Activated naive CD8-positive, alpha-beta T cell treated with anti-CD3 and anti-CD28 coated beads, Interleukin-2, amount 10 ng/mL, durations not matched to agents 7 days and 5 days (primary cell): ENCODE measurements at regions not wholly inside any gene's neighbourhood (a gene's known extent, or its start where the extent isn't known, plus 50 kb on each side); places are given as distances from the start of the nearest gene placed in this dataset.

Source experiments
- ATAC-seq: fragments of 150-1000 bp; cut with Tn5 transposase; one replicate; pipeline ENCODE4 v1.10.0; 2021; ENCODE audit warnings: low read depth, moderate library complexity
- POLR2A ChIA-PET: fragments of 350-600 bp; sonication (Branson Sonifier 250); formaldehyde crosslinking; loops from one replicate; lab custom pipeline; 2021; ENCODE audit warnings: antibody characterized with exemption; lab: Charles Lee
- DNase-seq: peaks from one replicate; pipeline ENCODE4 v3.0.0; 2021
- H3K27ac Mint-ChIP-seq: one replicate; pipeline ENCODE4 v1.8.0; 2022; ENCODE audit warnings: mild to moderate bottlenecking, mixed read lengths
- H3K27me3 Mint-ChIP-seq: one replicate; pipeline ENCODE4 v1.8.0; 2022; ENCODE audit warnings: mild to moderate bottlenecking, moderate library complexity, mixed read lengths
- H3K36me3 Mint-ChIP-seq: one replicate; pipeline ENCODE4 v1.8.0; 2021; ENCODE audit warnings: mild to moderate bottlenecking, mixed read lengths
- H3K4me1 Mint-ChIP-seq: one replicate; pipeline ENCODE4 v1.8.0; 2021; ENCODE audit warnings: mixed read lengths
- H3K4me3 Mint-ChIP-seq: one replicate; pipeline ENCODE4 v1.8.0; 2022; ENCODE audit warnings: mild to moderate bottlenecking, moderate library complexity, mixed read lengths
- H3K9me3 Mint-ChIP-seq: one replicate; pipeline ENCODE4 v1.8.0; 2021; ENCODE audit warnings: mixed read lengths

DNA sequence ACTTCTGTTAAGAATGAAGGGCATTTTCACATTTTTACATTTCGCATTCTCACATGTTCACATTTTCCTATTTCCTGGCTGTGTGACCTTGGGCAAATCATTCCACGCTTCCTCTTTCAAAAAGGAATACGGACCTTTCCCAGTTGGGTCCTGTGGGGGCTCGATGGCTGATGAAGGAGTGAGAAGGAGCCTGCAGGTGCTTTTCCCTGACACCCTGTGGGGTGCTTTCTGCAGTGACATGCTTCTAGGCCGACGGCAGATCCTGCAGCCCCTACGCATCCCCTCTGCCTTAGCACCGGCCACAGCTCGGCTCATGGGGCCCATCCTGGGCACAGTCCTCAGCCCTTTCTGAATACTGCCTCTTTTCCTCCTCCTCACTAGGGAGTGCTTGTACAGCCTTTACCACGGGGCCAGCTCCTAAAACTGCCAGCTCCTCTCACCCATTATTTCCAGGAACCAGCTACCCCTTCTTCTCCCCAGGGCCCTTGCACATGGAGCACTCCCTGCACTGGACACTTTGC, 91.0 kb downstream of the FOXL1 start:
- POLR2A ChIA-PET = no interaction called here
- H3K27ac Mint-ChIP-seq = no peak overlapping the region
- peaks cover 9% of the 10 kb centered on the region for H3K4me1 Mint-ChIP-seq
- DNase-seq (no peak), ATAC-seq (no peak)
- H3K27me3 Mint-ChIP-seq = peaks cover 3% of the 10 kb centered on the region
- peaks cover 4% of the 10 kb centered on the region for H3K9me3 Mint-ChIP-seq
- H3K4me3 Mint-ChIP-seq = no peak overlapping the region
- no peaks in the 10 kb centered on the region for H3K36me3 Mint-ChIP-seq

DNA sequence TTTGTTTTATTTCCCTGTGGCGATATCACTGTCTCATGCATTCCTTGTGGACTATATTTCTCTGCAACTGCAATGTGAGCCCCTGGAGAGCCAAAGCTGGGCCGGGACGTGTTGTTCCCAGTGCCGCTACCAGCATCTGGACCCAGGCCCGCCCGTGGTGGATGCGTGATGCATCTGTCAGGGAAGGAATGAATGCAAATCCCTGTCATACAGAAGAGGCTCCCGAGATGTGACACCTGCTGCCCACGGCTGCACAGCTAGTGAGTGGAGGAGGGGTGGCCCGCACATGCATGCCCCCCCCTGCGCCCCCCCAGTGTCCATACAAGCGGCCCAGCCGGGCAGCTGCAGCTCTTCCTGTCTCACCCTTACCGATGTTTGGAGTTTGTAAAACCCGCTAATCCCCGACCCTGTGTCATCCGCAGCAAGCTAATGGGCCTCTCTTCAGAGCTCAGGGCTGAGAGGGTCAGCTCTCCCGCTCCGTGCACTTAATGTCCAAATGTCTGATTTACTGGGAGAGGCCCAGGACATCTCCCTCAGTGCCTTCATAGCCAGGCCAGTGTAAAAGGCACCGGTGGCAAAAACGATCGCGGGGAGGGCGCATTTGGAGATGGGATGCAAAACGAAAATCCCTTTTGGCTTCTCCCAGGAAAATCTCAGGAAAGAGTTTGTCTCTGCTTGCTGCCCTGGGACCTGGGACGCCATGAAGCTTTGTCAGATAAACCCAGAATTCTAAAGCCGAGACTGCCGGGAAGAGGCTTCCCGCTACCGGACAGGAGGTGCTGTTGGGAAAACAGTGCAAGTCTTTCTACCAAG, 91.8 kb downstream of the FOXL1 start:
- DNase-seq (no peak), ATAC-seq (no peak)
- peaks cover 3% of the 10 kb centered on the region for H3K27me3 Mint-ChIP-seq
- no peak overlapping the region for H3K4me3 Mint-ChIP-seq
- no peaks in the 10 kb centered on the region for H3K36me3 Mint-ChIP-seq
- no peaks in the 10 kb centered on the region for H3K9me3 Mint-ChIP-seq
- no peak overlapping the region for H3K27ac Mint-ChIP-seq
- POLR2A ChIA-PET = no interaction called here
- H3K4me1 Mint-ChIP-seq = peaks cover 2% of the 10 kb centered on the region

DNA sequence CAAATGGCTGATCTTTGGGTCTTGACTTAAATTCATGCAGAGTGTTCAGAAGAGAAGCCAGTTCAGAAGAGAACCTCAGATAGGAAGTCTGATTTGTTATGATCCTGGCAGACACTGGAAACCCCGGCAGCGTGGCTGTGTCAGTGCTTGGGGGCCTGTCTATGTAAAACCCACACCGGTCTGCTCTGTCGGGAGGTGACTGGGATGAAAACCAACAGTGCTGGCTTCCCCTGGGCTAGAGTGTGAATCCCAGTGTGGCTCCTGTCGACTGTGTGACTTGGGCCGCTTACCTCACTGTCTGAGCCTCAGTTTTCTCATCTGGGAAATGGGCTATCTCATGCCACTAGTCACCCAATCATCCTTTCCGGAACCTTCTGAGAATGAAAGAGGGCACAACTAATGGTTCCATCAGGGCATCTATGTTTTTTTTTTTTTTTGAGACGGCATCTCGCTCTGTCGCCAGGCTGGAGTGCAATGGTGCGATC, 92.4 kb downstream of the FOXL1 start:
- ATAC-seq (no peak), DNase-seq (no peak)
- H3K4me1 Mint-ChIP-seq = no peaks in the 10 kb centered on the region
- H3K36me3 Mint-ChIP-seq = no peaks in the 10 kb centered on the region
- no peaks in the 10 kb centered on the region for H3K9me3 Mint-ChIP-seq
- H3K27me3 Mint-ChIP-seq = peaks cover 3% of the 10 kb centered on the region
- no peak overlapping the region for H3K27ac Mint-ChIP-seq
- H3K4me3 Mint-ChIP-seq = no peak overlapping the region
- POLR2A ChIA-PET = no interaction called here

DNA sequence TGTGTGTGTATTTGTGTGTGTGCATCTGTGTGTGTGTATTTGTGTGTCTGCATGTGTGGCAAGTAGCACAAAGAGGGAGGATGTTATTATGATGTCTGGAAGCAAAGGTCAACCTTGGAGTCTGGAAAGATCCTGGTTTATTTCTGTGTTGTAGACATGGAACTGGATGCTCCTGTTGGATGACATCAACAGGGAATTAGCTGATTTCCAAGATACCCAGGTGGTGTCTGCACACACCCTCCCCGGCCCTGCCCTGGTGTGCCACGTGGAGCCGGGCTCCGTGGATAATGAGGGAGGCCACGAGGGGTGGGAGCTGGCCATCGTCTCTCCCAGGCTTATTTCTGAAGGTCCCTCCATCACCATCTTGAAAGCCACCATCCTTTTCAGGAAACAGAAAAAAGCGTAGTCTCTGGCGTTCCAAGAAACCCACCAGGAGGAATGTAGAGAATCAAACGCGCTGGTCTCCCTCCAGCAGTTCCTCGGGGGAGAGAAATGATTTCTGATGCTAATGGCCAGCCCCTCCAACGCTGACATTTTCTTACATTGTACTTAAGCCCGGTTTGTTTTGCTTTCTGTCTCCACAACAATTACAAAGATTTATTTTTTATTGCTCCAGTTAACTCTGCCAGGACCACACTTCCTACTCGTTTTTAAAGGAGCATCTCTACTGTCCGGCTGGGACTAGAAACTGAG, 93.3 kb downstream of the FOXL1 start:
- Mint-ChIP-seq H3K27ac (no peak overlapping the region), H3K9me3 (no peaks in the 10 kb centered on the region), H3K4me1 (no peaks in the 10 kb centered on the region), H3K36me3 (no peaks in the 10 kb centered on the region), H3K27me3 (peaks cover 3% of the 10 kb centered on the region), H3K4me3 (no peak overlapping the region)
- ATAC-seq (no peak), DNase-seq (no peak)
- POLR2A ChIA-PET = no interaction called here

DNA sequence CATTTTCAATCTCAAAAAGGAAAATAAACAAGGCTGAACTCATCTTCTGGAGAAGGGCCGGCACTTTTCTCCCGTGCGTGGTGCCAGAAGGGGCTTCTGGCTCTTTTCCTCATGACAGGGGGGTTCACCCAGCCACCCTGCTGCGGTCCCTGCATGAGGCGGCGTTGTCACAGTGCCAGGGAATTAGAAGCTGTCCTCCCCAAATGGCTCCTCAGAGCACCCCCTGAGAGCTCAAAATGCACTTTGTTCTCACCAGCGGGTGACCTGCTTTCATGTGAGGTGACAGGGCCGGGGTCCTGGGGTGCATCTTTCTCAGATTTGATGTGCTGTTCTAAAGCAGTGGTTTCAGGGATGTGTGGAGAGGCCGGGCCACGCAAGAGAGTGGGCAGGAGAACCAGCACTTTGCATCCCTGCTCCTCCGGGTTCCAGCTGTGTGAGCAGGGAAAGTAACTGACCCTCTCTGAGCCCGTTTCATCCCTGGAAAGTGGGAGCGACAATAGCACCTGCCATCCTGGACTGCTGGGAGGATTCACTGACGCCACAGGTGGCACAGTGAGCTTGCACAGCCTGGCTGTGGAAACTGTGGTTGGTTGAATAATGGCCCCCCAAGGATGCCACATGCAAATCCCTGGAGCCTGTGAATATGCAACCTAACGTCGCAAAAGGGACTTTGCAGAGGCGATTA, 94.0 kb downstream of the FOXL1 start:
- no peaks in the 10 kb centered on the region for H3K4me1 Mint-ChIP-seq
- DNase-seq (no peak), ATAC-seq (no peak)
- POLR2A ChIA-PET = no interaction called here
- no peaks in the 10 kb centered on the region for H3K9me3 Mint-ChIP-seq
- H3K36me3 Mint-ChIP-seq = no peaks in the 10 kb centered on the region
- no peak overlapping the region for H3K27ac Mint-ChIP-seq
- no peak overlapping the region for H3K4me3 Mint-ChIP-seq
- peaks cover 3% of the 10 kb centered on the region for H3K27me3 Mint-ChIP-seq

DNA sequence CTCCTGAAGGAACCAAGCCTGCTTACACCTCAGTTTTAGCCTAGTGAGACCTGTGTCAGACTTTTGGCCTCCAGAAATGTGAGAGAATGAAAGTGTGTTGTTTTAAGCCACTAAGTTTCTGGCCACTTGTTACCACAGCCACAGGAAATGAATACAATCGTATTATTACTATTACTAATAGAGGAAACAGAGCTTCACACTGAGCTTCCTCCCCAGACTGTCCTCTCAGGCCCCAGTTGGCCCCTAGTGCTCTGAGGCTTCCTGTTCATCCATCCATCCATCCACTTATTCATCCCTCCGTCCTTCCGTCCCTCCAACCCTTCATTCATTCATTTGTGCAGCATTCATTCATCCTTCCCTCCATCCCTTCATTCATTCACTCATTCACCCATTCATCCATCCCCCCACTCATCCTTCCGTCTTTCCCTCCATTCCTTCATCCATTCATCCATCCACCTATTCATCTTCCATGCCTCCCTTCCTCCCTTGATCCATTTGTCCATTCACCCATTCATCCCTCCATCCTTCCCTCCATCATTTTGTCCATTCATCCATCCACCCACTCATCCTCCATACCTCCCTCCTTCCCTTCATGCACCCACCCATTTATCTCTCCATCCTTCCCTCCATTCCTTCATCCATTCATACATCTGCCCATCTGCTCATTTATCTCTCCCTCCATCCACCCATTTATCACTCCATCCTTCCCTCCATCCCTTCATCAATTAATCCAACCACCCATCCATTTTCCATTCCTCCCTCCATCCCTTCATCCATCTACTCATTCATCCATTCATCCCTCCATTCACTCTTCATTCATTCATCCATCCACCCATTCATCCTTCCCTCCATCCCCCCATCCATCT, 95.0 kb downstream of the FOXL1 start:
- Mint-ChIP-seq H3K4me3 (no peak overlapping the region), H3K36me3 (no peaks in the 10 kb centered on the region), H3K9me3 (no peaks in the 10 kb centered on the region), H3K27ac (no peak overlapping the region), H3K4me1 (no peaks in the 10 kb centered on the region), H3K27me3 (peaks cover 3% of the 10 kb centered on the region)
- POLR2A ChIA-PET = no interaction called here
- no peak for ATAC-seq
- no peak for DNase-seq

DNA sequence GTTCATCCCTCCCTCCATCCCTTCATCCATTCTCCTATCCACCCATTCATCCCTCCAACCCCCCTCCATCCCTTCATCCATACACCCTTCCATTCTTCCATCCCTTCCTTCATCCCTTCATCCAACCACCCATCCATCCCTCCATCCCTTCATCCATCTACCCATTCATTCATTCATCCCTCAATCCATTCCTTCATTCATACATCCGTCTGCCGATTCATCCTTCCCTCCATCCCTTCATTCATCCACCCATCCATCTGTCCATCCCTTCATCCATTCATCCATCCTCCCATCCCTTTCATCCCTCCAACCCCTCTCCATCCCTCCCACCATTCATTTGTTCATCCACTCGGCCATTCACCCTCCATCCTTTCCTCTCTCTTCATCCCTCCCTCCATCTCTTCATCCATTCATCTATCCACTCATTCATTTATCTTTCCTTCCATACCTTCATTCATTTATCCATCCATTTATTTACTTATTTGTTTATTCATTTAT, 95.7 kb downstream of the FOXL1 start:
- Mint-ChIP-seq H3K27me3 (peaks cover 3% of the 10 kb centered on the region), H3K4me3 (no peak overlapping the region), H3K27ac (no peak overlapping the region), H3K9me3 (no peaks in the 10 kb centered on the region), H3K4me1 (no peaks in the 10 kb centered on the region), H3K36me3 (no peaks in the 10 kb centered on the region)
- POLR2A ChIA-PET = no interaction called here
- DNase-seq (no peak), ATAC-seq (no peak)

DNA sequence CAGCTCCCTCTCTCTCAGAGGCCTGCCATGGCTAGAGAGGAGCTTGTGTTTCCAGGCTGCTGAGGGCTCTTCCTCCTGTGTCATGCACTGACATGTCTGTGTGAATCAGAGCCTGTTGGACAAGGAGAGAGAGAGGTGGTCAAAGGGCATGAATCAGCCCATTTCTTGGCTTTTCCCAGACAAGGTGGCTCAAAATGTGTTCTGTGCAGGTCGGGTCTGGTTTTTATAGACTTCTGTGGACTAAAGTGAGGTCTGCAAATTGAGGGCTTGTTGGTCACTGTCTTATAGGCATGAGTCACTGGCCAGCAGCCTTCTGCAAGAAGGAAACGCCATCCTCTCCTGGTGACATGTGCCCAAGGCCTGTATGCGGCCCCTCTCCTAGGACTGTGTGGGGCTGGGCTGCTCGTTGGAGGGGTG, 97.9 kb downstream of the FOXL1 start:
- Mint-ChIP-seq H3K9me3 (peaks cover 2% of the 10 kb centered on the region), H3K27me3 (peaks cover 11% of the 10 kb centered on the region), H3K27ac (no peak overlapping the region), H3K4me3 (no peak overlapping the region), H3K36me3 (no peaks in the 10 kb centered on the region), H3K4me1 (no peaks in the 10 kb centered on the region)
- no peak for DNase-seq
- POLR2A ChIA-PET = no interaction called here
- ATAC-seq = no peak

DNA sequence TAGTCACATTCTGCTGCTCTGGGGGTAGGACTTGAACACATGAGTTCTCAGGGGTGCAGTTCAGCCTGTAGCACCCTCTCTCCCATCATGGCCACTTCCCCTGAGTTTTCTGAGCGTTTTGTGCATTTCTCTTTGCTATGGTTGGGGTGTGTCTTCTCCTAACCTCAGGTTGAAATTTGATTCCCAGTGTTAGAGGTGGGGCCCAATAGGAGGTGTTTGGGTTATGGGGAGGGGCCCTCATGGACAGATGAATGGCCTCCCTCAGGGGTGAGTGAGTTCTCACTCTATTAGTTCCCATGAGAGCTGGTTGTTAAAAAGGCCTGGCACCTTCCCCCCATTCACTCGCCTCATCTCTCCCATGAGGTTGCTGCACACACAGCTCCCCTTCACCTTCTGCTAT, 101.1 kb downstream of the FOXL1 start:
- H3K4me1 Mint-ChIP-seq = no peaks in the 10 kb centered on the region
- POLR2A ChIA-PET = no interaction called here
- DNase-seq (no peak), ATAC-seq (no peak)
- peaks cover 2% of the 10 kb centered on the region for H3K9me3 Mint-ChIP-seq
- peaks cover 16% of the 10 kb centered on the region for H3K27me3 Mint-ChIP-seq
- H3K27ac Mint-ChIP-seq = no peak overlapping the region
- H3K4me3 Mint-ChIP-seq = no peak overlapping the region
- H3K36me3 Mint-ChIP-seq = no peaks in the 10 kb centered on the region

DNA sequence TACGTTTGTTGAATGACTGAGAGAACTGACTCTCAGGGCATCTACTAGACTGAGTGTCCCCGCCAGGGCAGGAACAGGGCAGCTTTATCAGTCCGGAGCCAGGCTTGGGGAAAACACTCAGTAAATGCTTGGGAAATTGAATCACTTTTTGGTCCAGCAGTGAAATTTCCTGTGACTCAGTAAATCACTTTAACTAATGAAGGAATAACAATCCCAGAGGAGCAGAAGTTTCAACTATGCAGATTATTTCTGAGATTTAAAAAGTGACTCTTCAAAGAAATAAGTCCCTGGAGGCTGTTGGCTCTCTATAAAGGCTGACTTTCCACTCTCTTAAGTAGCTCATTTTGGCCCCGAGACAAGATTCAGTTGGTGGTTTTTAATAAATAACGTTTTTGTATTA, 101.8 kb downstream of the FOXL1 start:
- Mint-ChIP-seq H3K4me1 (no peaks in the 10 kb centered on the region), H3K9me3 (peaks cover 2% of the 10 kb centered on the region), H3K36me3 (no peaks in the 10 kb centered on the region), H3K27ac (no peak overlapping the region), H3K4me3 (no peak overlapping the region), H3K27me3 (peaks cover 16% of the 10 kb centered on the region)
- DNase-seq = no peak
- POLR2A ChIA-PET = no interaction called here
- ATAC-seq = no peak

DNA sequence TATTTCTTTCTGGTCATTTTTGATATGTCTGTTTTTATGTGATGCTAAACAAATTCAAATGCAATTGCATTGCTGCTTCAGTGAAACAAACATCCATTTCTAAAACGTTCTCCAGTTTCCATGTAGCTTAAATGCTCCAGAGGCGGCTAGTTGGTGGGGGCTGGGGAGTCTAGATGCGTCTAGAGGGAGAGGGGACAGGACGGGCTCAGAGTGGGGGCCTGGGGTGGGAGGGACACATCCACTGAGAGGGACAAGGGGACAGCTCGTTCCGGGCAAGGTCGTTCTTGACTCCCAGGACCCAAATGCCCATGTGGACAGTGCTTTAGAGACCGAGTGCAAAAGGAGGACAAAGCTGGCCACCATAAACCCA, 102.3 kb downstream of the FOXL1 start:
- Mint-ChIP-seq H3K36me3 (no peaks in the 10 kb centered on the region), H3K27ac (no peak overlapping the region), H3K4me1 (no peaks in the 10 kb centered on the region), H3K9me3 (peaks cover 2% of the 10 kb centered on the region), H3K27me3 (peaks cover 16% of the 10 kb centered on the region), H3K4me3 (no peak overlapping the region)
- POLR2A ChIA-PET = no interaction called here
- DNase-seq = no peak
- no peak for ATAC-seq

DNA sequence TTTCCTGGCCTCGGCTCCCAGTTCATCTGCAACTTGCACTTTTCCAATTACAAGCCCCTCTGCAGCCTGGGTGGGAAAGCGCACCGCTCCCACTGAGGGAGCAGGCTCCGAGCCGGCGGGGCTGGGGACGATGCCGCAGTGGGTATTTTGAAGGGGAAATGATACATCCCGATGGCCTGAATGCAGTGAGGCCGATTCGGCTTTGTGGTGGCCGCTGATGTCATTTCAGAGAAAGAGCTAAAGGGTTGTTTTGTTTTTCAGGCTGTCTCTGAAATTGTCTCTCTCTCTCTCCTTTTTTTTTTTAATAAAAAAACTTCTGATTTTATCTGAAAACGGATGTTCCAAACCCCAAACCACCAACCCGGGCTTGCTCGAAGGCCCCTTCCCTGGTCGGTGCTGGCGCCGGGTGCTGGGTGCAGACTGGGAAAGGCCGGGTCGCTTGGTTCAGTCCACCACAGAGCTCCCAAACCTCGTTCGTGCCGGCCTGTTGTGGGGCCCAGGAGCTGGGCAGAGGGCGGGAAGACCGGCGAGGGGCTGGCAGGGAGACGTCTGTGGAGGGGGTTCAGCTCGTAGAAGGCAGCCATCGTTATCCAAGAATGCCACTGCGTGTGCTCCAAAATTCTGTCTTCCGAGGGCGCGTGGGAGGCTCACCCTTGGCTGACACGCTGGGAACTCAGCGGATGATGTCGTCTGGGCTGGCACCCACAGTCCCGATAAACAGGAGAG, 102.8 kb downstream of the FOXL1 start:
- POLR2A ChIA-PET = no interaction called here
- H3K27me3 Mint-ChIP-seq = peaks cover 16% of the 10 kb centered on the region
- no peaks in the 10 kb centered on the region for H3K36me3 Mint-ChIP-seq
- ATAC-seq (no peak), DNase-seq (no peak)
- peaks cover 2% of the 10 kb centered on the region for H3K9me3 Mint-ChIP-seq
- no peaks in the 10 kb centered on the region for H3K4me1 Mint-ChIP-seq
- no peak overlapping the region for H3K4me3 Mint-ChIP-seq
- H3K27ac Mint-ChIP-seq = no peak overlapping the region
